Non-pigmented ciliary epithelial cell (primary cell): ENCODE measurements at regions not wholly inside any gene's neighbourhood (a gene's known extent, or its start where the extent isn't known, plus 50 kb on each side); places are given as distances from the start of the nearest gene placed in this dataset.
A peak's percentile ranks its signal among the peaks of the same experiment; 100 is the strongest.

Experiments
- DNase-seq: peaks from one replicate; pipeline ENCODE4 v3.0.0-alpha.2; 2010; ENCODE audit warnings: low read depth

- no peak for DNase-seq
These were observed 138.9 kb downstream of the TOMM20 start for GRCh38 chr1:234989479-234990327.

GRCh38 chr1:234989019-234989418 is 139.6 kb downstream of the TOMM20 start:
- DNase-seq = no peak

- no peak for DNase-seq
These were observed 140.1 kb downstream of the TOMM20 start for GRCh38 chr1:234988536-234988935.

- DNase-seq = no peak
These were observed 140.5 kb downstream of the TOMM20 start for GRCh38 chr1:234988155-234988517.

- peak; percentile 55 for DNase-seq
These were observed 141.1 kb downstream of the TOMM20 start for GRCh38 chr1:234987415-234988154.

GRCh38 chr1:234986750-234987414 is 141.8 kb downstream of the TOMM20 start:
- no peak for DNase-seq

GRCh38 chr1:234985516-234986294 is 142.9 kb downstream of the TOMM20 start:
- DNase-seq = no peak

GRCh38 chr1:234985007-234985370 is 143.6 kb downstream of the TOMM20 start:
- no peak for DNase-seq

GRCh38 chr1:234983564-234984238 is 144.9 kb downstream of the TOMM20 start:
- DNase-seq = no peak

GRCh38 chr1:234981758-234982157 is 146.9 kb downstream of the TOMM20 start:
- DNase-seq = no peak

- peak; percentile 88 for DNase-seq
These were observed 147.8 kb downstream of the TOMM20 start for GRCh38 chr1:234980645-234981396.

GRCh38 chr1:234980291-234980644 is 148.4 kb downstream of the TOMM20 start:
- DNase-seq = no peak

- no peak for DNase-seq
These were observed 149.0 kb downstream of the TOMM20 start for GRCh38 chr1:234979296-234980279.

- peak; percentile 60 for DNase-seq
These were observed 150.0 kb downstream of the TOMM20 start for GRCh38 chr1:234978397-234979295.

GRCh38 chr1:234977875-234978396 is 150.7 kb downstream of the TOMM20 start:
- DNase-seq = no peak

GRCh38 chr1:234976861-234977680 is 151.6 kb downstream of the TOMM20 start:
- DNase-seq = no peak
